A549 (cell line): ENCODE measurements at regions not wholly inside any gene's neighbourhood (a gene's known extent, or its start where the extent isn't known, plus 50 kb on each side); places are given as distances from the start of the nearest gene placed in this dataset.

Experiments used
- ATAC-seq, 2 experiments: fragments of 200-7000 bp in 1 of 2; fragments of >200 bp in 1 of 2; cut with Nextera tagmentation in 1 of 2; cut with Tn5 transposase in 1 of 2; 3 replicates each; pipeline versions ENCODE4 v1.8.0 to v1.9.1; 2018 to 2020; ENCODE audit warnings: mild to moderate bottlenecking in 1 of 2, moderate library complexity in 1 of 2
- CTCF ChIA-PET: fragments of 300-600 bp; sonication (Branson Sonifier 250); formaldehyde crosslinking; extraction: SDS; loops from one replicate; lab custom pipeline; 2021; ENCODE audit warnings: antibody characterized with exemption, inconsistent platforms; lab: Yijun Ruan, JAX
- POLR2A ChIA-PET: fragments of 350-600 bp; formaldehyde crosslinking; extraction: SDS; loops from one replicate; lab custom pipeline; 2021; ENCODE audit warnings: antibody characterized with exemption, inconsistent platforms; lab: Yijun Ruan, JAX
- DNase-seq, 2 experiments: peaks; one replicate each; pipeline versions ENCODE4 v3.0.0 to v3.0.0-alpha.2; 2011 to 2016; ENCODE audit warnings: low read depth in 1 of 2, low spot score in 1 of 2
- FAIRE-seq: peaks from 2 replicates; lab custom pipeline; 2011; peaks lifted over from hg19 to GRCh38; lab: Jason Lieb, UNC
- H3K27ac ChIP-seq, 2 experiments: fragments of >200 bp; sonication (Bioruptor Twin); formaldehyde crosslinking; 3 replicates each; pipeline ENCODE4 v1.5.1; 2016 to 2017
- H3K4me1 ChIP-seq: fragments of >200 bp; sonication (Bioruptor Twin); formaldehyde crosslinking; 3 replicates; pipeline ENCODE4 v1.6.1; 2016
- H3K4me2 ChIP-seq: fragments of >200 bp; sonication (Bioruptor Twin); formaldehyde crosslinking; 3 replicates; pipeline ENCODE4 v1.6.1; 2016
- H3K4me3 ChIP-seq: fragments of >200 bp; sonication (Bioruptor Twin); formaldehyde crosslinking; 3 replicates; pipeline ENCODE4 v1.5.1; 2016
- H3K9me3 ChIP-seq: fragments of >200 bp; sonication (Bioruptor Twin); formaldehyde crosslinking; 3 replicates; pipeline ENCODE4 v1.6.1; 2016
- BCL3 ChIP-seq: fragments of >200 bp; sonication (Bioruptor Twin); formaldehyde crosslinking; IDR thresholded peaks from 3 replicates; pipeline ENCODE4 v1.6.1; 2016
- CTCF ChIP-seq: fragments of >200 bp; sonication (Bioruptor Twin); formaldehyde crosslinking; IDR thresholded peaks from 3 replicates; pipeline ENCODE4 v1.5.1; 2016
- ELK1 ChIP-seq: fragments of 150-350 bp; IDR thresholded peaks from 2 replicates; pipeline ENCODE4 v1.6.1; 2014; ENCODE audit warnings: low read depth, mild to moderate bottlenecking, low read length
- ESRRA ChIP-seq: fragments of 150-350 bp; IDR thresholded peaks from 2 replicates; pipeline ENCODE4 v1.6.1; 2014; ENCODE audit warnings: mild to moderate bottlenecking, low read length, borderline replicate concordance
- HES2 ChIP-seq: fragments of >200 bp; sonication (Bioruptor Twin); formaldehyde crosslinking; IDR thresholded peaks from 2 replicates; pipeline ENCODE4 v1.6.1; 2016
- HEYL ChIP-seq: fragments of 250-450 bp; sonication (Bioruptor Pico); IDR thresholded peaks from 2 replicates; pipeline ENCODE4 v1.8.0; 2021; ENCODE audit warnings: mild to moderate bottlenecking, moderate library complexity
- HMGXB4 ChIP-seq: fragments of 250-450 bp; sonication (Bioruptor Pico); IDR thresholded peaks from 2 replicates; pipeline ENCODE4 v1.5.0; 2021; ENCODE audit warnings: mild to moderate bottlenecking, moderate library complexity, borderline replicate concordance
- HOXB13 ChIP-seq: fragments of 250-450 bp; sonication (Bioruptor Pico); IDR thresholded peaks from 2 replicates; pipeline ENCODE4 v1.5.0; 2020; ENCODE audit warnings: low read depth, mild to moderate bottlenecking, moderate library complexity
- JUN ChIP-seq, 2 experiments: fragments of >200 bp; sonication (Bioruptor Twin); formaldehyde crosslinking; IDR thresholded peaks; 2 replicates in 1 of 2; 3 replicates in 1 of 2; pipeline ENCODE4 v1.6.1; 2016 to 2017
- KDM1A ChIP-seq: fragments of 200-600 bp; sonication (generic); IDR thresholded peaks from 2 replicates; pipeline ENCODE4 v1.6.1; 2016; ENCODE audit warnings: low read depth, mild to moderate bottlenecking
- KDM5A ChIP-seq: fragments of 200-600 bp; sonication (generic); IDR thresholded peaks from 2 replicates; pipeline ENCODE4 v1.6.1; 2016; ENCODE audit warnings: antibody characterized with exemption, mild to moderate bottlenecking
- MAZ ChIP-seq: fragments of 150-350 bp; IDR thresholded peaks from 2 replicates; pipeline ENCODE4 v1.6.1; 2014; ENCODE audit warnings: antibody characterized with exemption, low read depth, low read length, borderline replicate concordance
- MYC ChIP-seq: IDR thresholded peaks from 2 replicates; pipeline ENCODE4 v1.6.1; 2012; ENCODE audit warnings: mild to moderate bottlenecking, inconsistent platforms, low read length, improper control_type of control experiment, borderline replicate concordance
- PHF8 ChIP-seq: fragments of 200-600 bp; sonication (generic); IDR thresholded peaks from 2 replicates; pipeline ENCODE4 v1.6.1; 2016; ENCODE audit warnings: low read depth, mild to moderate bottlenecking, antibody characterized with exemption, moderate library complexity, borderline replicate concordance
- REST ChIP-seq: fragments of 200-600 bp; sonication (generic); IDR thresholded peaks from 2 replicates; pipeline ENCODE4 v1.6.1; 2016; ENCODE audit warnings: antibody characterized with exemption, mild to moderate bottlenecking, moderate library complexity
- SREBF2 ChIP-seq: fragments of 450-650 bp; IDR thresholded peaks from 2 replicates; pipeline ENCODE4 v1.6.1; 2014; ENCODE audit warnings: mild to moderate bottlenecking, moderate library complexity
- USF2 ChIP-seq: fragments of 450-650 bp; IDR thresholded peaks from 2 replicates; pipeline ENCODE4 v1.6.1; 2014; ENCODE audit warnings: antibody characterized with exemption
- ZFP36 ChIP-seq: fragments of 450-650 bp; IDR thresholded peaks from 2 replicates; pipeline ENCODE4 v1.6.1; 2014; ENCODE audit warnings: borderline replicate concordance; ENCODE audit not compliant: partially characterized antibody
- WGBS: methylation state at CpG from one replicate; pipeline ENCODE4 v1.1.6; 2017; ENCODE audit errors: missing lambda C conversion rate; 5-methylcytosine and 5-hydroxymethylcytosine counted together

GRCh38 chr15:88744548-88745020 lies 58.7 kb upstream of the ACAN start:
- FAIRE-seq (no peak), DNase-seq (no peak), ATAC-seq (peak in 1 of 2 experiments; percentile 58; a peak in 3 of 6 replicates)
- POLR2A ChIA-PET, result no interaction called here
- Histone ChIP-seq H3K4me3 (no peak overlapping the region), H3K4me1 (no peaks in the 10 kb centered on the region)
- TF ChIP-seq ZFP36, result no peak
- TF ChIP-seq CTCF, result no peak
- TF ChIP-seq USF2, result no peak
- TF ChIP-seq ESRRA, result no peak
- TF ChIP-seq MAZ, result no peak
- no peak for TF ChIP-seq KDM5A
- TF ChIP-seq, all 56 proteins: peak for 0
- 8% methylated on average over 7 of the region's 7 CpGs for WGBS
- 0 out of 3 replicates have a peak, but pooled peaks cover 2% of the 10 kb centered on the region for H3K9me3 ChIP-seq
- CTCF ChIA-PET, result no interaction called here
- no peak overlapping the region for H3K27ac ChIP-seq
- H3K4me2 ChIP-seq, result peak overlapping the region; percentile 29; the same call in 1 of the 3 replicates

GRCh38 chr15:88745065-88745464 lies 58.2 kb upstream of the ACAN start:
- 0 out of 3 replicates have a peak, but pooled peaks cover 2% of the 10 kb centered on the region for H3K9me3 ChIP-seq
- TF ChIP-seq PHF8 (no peak), BCL3 (no peak), SREBF2 (no peak), JUN (IDR thresholded peaks at IDR 0.05) (no peak), HEYL (CRISPR knock-in tag) (no peak), MYC (no peak), HOXB13 (CRISPR knock-in tag) (no peak), ELK1 (no peak), HMGXB4 (CRISPR knock-in tag) (no peak), KDM1A (no peak), REST (no peak), HES2 (no peak), MAZ (no peak)
- no peaks in the 10 kb centered on the region for H3K4me1 ChIP-seq
- FAIRE-seq, result no peak
- peak overlapping the region; percentile 29; the same call in 1 of the 3 replicates for H3K4me2 ChIP-seq
- WGBS, result 4% methylated on average over 2 of the region's 2 CpGs
- H3K27ac ChIP-seq, result no peak overlapping the region
- no peak overlapping the region for H3K4me3 ChIP-seq
- CTCF ChIA-PET, result no interaction called here
- POLR2A ChIA-PET, result interaction anchor here (0.5 kb wide), 1 partner anchor 327 kb away, joined by 3 read pairs; no protein-coding TSS in a partner anchor
- no peak for DNase-seq
- ATAC-seq, result no peak
